ENCODE measurements at regions not wholly inside any gene's neighbourhood (a gene's known extent, or its start where the extent isn't known, plus 50 kb on each side); places are given as distances from the start of the nearest gene placed in this dataset.

DNA sequence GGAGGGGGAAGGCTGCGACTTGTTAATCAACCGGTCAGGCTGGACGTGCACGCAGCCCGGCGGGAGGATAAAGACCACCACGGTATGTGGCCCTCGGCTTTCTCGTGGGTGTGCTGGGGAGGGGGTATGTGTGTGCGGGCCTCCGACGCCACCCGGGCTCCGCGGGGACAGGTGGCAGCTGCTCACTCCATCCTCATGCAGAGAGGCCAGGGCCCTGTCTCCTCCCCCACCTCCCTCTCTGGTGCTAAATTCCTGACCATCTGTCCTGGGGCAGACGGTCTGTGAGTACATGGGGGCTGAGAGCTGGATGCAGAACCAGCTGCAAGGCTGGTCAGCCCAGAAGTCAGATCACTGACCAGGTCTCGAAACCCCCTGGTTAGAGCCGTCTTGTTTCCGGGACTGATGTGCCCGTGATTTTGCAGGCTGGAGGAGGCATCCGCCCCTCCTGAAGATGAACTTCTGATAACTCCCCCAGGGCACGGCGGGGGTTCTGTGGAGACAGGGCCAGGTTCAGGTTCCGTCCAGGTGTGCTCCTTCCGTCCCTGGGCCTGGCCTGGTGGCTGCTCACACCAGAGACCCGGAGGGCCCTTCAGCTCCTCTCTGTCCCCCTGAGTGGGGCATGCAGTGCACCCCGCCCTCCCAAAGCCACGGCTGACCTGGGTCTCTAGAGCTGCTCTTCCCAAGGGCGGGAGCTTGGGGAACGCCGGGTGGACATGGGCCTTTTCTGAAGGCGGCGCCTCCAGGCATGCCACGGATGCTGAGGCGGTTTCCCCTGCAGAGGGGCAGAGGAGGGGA, 1119.7 kb downstream of the BRD1 start:
- no peak for DNase-seq

DNA sequence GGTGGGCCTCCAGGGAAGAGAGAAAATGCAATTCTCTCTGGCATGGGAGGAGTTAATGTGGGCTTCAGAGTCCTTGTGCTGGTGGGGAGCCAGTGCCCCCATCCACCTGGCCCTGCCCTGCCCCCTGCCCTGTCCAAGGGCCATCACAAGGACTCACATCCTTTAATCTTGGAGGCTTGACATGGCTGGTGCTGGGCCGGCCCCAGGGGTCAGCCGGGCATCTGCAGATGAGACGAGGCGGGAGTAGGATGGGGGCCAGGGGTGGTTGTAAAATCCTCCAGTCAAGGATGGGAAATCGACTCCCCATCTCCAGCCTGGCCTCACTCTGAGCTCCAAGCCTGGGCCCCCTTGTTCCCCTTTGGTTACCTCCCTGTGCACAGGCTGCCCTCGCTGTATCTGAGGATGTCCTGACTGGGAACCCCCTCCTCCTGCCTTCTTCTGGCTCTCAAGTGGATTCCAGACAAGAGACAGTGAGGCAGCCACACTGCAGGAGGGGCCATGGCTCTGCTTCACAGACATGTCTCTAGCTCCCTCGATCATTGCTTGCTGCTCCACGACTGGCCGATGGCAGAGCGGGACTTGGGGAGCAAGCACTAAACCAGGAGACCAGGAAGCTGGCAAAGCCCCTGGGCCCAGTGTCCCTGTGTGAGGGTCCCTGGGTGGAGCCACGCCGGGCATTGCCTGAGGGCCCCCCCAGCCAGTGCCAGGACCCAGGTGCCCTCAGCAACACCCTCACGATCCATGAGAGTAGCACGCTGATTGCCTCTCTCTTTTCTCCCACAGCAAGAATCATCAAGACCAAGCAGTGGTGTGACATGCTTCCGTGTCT, 1120.5 kb downstream of the BRD1 start:
- DNase-seq, result no peak

DNA sequence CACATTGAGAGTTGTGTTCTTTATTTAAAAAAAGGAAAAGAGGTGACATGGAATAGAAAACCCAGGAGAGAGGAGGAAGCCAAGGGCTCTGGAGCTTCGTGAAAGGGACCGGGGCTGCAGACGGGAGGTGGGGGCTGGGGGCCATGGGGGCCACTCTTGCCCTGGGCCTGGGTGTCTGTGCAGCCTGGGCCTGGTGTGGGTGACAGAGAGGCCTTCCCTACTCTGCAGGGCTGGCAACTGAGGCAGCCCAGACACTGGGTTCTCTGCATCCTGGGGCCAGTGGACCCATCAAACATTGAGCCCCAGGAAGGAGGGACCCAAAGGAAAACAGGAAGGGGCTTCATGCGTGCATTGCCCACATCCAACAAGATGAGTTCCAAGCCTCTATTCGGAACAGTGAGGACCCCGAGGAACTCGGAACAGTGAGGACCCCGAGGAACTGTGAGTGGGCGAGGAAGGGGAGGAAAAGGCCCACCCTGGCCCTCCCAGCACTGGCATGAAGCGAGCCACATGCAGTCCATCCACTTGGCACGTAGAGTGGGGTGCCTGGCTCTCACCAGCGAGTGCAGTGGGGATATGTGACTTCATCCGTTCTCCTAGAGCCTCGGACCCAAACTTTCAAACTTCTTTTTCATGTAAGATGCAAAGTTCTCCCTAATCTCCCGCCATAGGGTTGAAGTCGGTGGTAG, 1121.6 kb downstream of the BRD1 start:
- DNase-seq, result no peak

DNA sequence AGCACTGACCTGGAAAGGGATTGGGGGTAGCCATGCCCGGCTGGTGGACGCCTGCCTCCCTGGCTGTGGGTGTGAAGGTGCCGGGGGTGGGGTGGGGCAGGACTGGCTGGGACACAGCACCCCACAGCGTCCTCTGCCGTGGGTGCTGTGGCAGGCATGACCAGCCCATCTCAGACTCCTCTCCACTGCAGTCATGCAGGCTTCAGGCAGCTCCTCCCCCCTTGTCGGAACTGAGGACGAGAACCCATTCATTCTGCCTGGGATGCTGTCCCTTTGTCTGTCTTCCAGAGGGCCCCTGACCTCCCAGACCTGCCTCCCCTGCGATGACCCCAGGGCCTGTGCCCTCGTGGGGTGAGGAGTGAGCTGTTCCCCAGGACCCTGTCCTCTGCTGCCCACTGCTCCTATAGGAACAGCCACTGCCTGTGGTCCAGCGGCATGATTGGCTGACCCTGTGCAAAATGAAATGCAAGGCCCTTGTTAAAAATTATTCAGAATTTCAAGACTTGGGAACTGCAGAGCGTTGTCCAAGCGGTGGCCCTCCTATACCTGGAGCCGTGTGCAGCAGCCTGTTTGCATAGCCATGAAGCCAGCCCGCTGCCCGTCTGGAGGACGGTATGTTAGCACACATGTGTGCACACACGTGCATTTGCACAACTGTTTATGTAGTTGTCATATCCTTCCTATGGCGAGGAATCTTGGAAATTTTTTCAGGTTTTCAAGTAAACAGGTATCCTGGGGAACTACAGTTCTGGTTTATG, 1122.3 kb downstream of the BRD1 start:
- DNase-seq, result no peak

DNA sequence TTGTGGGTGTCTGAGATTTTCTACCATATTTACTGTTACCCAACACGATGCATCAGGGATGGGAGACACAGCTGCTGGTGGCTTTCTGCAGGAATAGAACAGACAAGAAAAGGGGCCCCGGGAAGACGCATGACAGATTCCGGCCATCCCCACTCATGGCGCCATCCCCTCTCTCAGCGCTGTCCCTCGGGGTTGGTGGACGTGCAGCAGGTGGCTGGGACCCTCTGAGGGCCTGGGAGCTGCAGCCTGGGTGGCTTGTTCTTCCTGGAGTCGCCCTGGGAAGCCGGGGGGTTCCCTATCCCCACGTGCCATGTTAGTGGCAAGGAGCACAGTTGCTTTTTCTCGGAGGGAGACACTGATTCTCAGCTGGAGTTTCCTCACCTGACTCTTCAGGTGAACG, 1123.3 kb downstream of the BRD1 start:
- DNase-seq, result no peak

DNA sequence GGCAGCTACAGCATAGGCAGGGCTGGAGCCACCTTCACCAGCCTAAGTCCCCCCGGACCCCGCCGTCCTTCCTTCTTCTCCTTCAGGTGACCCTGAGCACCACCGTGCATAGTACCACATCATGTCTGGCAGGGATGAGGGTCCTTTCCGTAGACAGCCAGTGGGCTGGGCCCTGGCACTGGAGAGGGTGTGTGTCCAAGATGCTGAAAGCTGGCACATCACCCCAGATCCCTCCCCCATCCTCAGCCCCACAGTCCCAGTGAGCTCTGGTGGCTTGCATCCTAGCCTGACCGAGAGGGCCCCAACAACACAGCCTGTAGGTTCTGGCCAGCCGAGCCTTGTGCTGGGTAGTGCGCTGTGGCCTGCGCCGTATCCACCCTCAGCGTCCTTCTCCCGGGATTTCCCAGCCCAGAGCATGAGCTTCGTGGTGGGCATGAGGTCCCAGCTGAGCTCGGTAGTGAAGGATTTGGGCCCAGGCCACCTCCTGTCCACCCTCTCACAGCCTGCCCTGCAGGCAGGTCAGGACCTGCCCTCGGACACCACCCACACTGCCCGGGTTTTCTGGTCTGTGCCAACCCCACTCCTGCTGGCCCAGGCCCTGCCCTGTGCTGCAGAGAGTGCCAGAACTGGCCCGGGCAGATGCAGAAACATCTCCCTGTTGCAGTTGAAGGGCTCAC, 1124.3 kb downstream of the BRD1 start:
- DNase-seq, result no peak

DNA sequence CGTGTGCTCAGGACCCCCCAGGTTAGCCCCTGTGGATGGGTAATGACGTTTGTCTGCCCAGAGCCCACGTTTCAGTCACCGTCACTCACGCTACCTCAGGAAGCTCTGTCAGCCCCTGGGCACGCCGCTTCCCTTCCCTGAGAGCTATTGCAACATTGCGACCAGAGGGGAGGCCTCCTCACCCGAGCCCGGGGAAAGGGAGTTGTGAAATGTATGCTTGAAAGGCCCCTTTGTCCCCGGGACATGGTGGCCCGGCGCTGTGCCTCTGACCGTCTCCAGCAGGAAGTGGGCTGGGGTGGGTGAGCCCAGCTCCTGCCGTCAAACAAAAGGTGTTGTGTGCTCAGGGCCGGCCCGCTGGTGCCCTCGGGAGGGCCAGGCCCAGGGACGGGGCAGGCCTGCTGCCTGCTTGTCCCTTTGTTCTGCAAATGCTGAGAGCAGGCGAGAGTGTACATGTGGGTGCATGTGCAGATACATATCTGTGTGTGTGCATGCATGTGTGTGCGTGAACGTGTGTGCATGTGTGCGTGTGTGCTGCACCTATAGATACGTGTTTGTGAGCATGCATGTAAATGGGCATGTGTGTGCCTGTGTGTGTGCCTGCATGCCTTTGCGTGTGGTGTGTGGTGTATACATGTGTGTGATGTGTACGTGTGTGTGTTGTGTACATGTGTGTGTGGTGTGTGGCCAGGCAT, 1125.0 kb downstream of the BRD1 start:
- DNase-seq, result no peak

DNA sequence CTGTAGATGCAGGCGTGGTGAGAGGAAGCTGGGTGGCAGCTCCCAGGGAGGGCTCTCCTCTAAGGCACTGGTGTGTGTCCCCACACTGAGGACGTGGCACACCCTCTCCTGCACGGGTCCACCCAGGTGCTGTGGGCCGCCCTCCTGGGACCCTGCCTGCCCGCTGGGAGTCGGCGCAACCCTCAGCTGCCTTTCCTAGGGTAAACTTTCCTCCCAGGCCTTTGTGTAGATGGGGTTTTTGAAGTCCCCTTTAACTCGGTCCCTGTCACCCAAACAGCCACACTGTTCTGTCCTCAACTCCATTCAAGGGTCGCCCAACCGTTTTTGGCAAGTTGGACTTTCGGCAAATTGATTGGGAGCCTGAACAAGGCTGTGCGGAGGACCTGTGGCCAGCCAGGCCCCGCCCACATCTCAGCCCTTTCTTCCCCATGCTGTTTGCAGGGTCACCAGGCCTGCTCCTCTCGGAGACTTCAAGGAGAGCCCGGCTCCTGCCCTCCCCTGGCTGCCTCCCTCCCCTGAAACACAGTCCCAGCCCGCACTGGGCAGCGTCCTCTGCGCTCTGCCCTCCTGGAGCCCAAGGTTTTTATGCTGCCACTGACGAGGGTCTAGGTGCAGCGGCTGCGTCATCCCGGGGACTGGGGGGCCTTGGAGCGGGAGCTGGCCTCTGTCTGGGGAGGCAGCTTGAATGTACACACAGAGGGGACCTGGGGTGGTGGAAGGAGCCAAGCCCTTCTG, 1126.2 kb downstream of the BRD1 start:
- no peak for DNase-seq

DNA sequence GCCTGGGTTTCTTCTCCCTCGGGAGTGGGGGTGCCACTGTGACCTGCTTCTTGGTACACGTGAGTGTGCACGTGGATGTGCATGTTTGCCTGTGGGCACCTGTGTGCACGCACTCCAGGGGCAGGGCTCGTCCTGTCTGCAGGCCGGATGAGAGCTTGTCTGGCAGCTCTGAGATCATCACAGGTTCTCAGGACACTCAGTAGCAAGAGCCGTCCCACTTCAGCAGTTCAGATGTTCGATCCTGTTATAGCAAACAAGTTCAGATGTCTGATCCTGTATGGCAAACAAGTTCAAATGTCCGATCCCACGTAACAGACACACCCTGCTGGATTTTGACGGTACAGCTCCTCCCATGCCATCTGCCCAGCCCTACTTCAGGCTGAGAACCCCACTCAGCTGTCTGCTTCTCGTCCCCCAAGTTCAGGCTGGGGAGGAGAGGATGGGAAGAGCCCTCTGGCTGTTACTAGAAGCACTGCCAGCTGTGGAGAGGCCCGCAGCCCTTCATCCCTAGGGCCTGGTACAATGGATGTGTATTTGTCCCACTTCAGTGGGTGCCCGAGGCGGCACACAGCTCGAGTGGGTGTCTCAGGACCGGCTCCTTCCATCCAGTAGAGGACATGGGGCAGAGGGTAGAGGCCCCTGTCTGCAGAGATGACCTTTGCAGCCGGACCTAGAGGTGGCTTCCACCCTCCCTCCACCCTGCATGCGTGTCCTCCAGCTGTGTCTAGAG, 1126.9 kb downstream of the BRD1 start:
- no peak for DNase-seq

DNA sequence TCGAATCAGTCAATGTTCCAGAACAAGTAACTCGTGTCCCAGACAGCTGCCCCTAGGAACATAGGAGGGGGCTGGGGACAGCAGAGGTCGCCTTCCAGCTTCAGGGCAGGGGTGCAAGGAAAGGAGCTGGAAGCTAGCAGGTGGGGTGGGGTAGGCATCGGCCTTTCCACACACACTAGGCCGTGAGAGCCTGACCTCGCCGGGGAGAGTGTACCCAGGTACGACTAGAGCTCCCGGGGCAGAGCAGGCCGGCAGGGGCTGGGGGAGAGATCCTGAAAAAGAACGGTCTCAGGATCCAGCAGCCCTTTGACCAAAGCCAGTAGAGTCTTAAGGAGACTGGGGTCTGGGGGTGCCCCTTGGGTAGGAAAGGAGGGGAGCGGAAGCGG, 1127.5 kb downstream of the BRD1 start:
- DNase-seq, result no peak

DNA sequence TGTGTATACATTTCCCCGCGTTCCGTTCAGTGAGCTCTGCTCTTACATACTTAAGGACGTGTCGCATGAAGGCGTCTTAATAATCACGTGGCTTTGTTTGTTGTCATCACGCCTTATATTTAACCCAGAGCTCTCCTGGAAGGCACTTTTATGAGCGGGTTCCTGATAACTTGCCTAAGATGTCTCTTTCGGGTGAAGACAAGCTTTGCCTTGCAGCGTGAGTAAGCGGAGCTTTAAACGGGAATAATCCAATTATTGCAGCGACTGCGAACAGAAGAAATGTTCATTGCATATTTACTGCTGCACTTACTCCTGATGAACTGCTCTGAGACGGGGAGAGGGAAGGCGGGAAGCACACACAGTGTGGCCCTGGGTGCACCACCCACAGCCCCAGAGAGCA, 1128.2 kb downstream of the BRD1 start:
- DNase-seq, result no peak

DNA sequence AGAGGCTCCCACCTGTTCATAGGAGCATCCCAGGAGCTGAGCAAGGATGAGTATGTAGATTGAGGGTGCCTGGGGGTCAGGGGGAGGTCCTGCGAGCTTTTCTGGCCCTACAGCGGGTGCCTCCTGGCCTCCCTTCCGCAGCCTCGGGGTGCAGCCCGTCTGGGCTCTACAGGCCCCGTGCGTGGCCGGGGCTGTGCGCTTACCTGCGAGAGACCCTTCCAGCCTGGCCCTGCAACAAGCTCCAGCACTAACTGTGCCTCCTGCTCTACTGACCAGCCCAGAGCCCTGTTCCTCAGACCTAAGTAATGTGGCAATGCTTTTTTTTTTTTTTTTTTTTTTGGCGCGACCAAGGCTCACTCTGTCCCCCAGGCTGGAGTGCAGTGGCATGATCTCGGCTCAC, 1129.1 kb downstream of the BRD1 start:
- no peak for DNase-seq

DNA sequence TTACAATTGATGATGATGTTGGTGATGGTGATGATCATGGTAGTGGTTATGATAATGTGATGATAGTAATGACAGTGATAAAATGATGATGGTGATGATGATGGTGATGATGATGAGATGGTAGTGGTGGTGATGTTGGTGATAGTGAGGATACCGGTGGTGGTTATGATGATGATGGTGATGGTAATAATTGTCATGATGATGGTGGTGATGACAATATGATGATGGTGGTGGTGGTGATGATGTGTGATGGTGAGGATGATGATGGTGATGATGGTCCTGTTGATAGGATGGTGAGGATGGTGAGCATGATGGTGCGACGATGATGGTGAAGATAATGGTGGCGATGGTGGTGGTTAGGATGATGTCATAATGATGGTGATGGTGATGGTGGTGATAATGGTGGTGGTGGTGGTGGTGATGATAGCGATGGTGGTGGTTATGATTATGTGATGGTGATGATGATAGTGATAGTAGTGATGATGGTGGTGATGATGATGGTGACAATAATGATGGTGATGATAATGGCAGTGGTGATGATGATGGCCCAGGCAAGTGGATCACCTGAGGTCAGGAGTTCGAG, 1129.9 kb downstream of the BRD1 start:
- no peak for DNase-seq

DNA sequence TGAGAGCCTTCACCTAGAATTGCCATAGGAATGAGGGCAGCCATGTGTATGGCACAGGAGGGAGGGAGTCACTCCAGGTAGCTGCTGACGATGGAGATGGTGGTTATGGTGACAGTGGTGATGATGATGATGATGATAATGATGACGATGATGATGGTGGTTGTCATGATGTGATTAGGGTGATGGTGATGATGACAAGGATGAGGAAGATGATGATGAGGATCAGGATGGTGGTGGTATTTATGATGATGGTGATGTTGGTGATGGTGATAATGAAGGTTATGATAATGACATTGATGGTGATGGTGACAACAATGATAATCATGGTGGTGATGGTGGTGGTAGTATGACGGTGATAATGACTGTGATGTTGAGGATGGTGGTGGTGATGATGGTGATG, 1130.5 kb downstream of the BRD1 start:
- DNase-seq, result no peak

DNA sequence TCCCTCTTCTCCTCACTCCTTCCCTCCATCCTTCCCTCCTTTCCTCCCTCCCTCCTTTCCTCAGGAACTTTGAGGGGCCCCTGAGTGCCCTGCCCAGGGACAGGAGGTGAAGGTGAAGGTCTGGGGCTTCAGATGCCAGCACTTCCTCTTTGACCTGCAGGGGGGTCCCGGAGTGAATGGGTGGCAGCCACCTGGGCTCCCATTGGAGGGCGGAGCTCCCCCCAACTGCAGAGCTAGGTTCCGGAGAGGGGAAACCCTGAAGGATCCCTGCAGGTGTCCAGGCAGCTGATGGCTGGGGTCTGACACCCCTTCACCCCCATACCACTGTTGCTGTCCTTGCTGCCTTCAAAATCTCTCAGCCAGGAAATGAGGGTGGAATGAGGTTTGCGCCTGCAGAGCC, 1131.3 kb downstream of the BRD1 start:
- no peak for DNase-seq

DNA sequence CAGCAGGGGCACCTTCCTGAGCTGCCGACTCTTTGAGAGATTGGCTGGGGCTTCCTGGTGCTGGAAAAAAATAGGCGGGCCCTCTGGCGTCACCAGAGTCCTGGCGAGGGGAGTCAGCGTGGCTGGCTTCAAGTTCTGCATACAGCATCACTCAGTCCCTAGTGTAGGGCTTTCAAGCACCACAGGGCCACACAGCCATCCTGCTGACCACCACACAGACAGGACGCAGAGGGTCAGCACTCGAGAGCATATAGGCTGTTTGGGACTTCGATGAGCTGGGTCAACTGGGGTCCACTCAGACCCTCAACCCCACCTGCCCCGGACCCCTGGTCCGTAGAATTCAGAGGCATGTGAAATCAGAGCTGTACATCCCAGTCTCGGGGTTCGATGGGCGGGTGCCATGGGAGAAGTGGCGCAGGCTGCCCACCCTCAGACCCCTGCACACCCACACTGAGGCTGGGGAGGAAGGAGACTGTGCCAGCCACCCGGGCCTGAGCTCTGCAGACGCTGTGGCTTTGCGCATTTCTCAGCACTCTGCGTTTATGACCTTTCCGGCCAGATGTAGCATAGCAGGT, 1131.9 kb downstream of the BRD1 start:
- DNase-seq, result no peak

DNA sequence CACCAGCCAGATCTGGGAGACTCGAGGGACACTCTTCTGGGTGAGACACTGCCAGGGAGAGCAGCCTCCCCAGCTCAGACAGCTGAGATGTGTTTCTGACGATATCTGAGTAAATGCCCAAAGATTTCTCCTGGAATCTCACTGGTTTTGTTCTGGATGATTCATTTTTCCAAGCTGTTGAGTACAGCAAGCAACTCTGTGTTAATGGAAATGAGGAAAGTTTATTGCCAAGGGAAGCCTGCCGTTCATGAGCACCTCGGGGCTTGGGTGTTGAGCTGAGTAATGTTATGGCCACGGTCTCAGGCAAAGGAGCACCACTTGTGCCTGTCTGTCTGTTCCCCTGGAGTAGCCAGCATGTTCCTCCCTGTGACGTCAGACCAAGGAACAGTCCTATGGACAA, 1132.4 kb downstream of the BRD1 start:
- DNase-seq, result no peak

DNA sequence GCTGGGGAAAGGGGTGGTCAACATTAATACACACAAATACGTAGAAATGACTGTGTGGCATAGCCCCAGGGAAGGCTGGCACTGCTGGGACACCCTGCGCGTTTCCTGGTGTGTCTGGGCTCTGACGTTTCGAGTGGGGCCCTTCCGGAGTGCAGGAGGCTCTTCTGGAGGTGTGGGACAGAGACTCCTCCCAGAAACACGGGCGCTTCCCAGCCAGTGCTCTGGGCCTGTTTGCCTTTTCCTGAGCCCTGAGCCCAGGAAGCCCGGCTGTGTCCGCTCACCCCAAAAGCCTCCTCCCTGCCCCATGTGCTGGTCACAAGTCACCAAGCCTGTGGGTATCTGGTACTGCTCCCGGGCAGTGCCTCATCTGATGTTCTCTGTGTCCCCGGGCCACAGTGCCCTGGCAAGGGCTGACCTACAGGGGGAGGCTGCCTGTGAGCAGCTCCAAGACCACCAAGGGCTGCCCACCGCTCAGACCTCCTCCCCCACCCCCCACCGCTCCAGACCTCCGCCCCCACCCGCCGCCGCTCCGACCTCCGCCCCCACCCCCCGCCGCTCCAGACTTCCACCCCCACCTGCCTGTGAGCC, 1133.3 kb downstream of the BRD1 start:
- DNase-seq, result no peak
